GM18507 (cell line): ENCODE measurements at regions not wholly inside any gene's neighbourhood (a gene's known extent, or its start where the extent isn't known, plus 50 kb on each side); places are given as distances from the start of the nearest gene placed in this dataset.

Experiments used
- DNase-seq: peaks from one replicate; pipeline ENCODE4 v3.0.0; 2011; ENCODE audit warnings: low read depth; ENCODE audit not compliant: insufficient read length; ENCODE audit errors: extremely low spot score
- FAIRE-seq: peaks from 2 replicates; lab custom pipeline; 2011; peaks lifted over from hg19 to GRCh38; lab: Jason Lieb, UNC

GRCh38 chr3:124409650-124410275 is 320.5 kb upstream of the UMPS start:
- FAIRE-seq (no peak), DNase-seq (no peak)

GRCh38 chr3:124410471-124410870 is 319.8 kb upstream of the UMPS start:
- DNase-seq (no peak), FAIRE-seq (no peak)

GRCh38 chr3:124411728-124412127 is 318.5 kb upstream of the UMPS start:
- no peak for FAIRE-seq
- DNase-seq: no peak

- FAIRE-seq: no peak
- DNase-seq: no peak
Observed at GRCh38 chr3:124412644-124413043, 317.6 kb upstream of the UMPS start.

- DNase-seq: no peak
- no peak for FAIRE-seq
Observed at GRCh38 chr3:124413393-124413792, 316.9 kb upstream of the UMPS start.

GRCh38 chr3:124413989-124414598 is 316.2 kb upstream of the UMPS start:
- FAIRE-seq (no peak), DNase-seq (no peak)

- FAIRE-seq (no peak), DNase-seq (no peak)
Observed at GRCh38 chr3:124415446-124415960, 314.7 kb upstream of the UMPS start.

GRCh38 chr3:124419303-124419702 is 310.9 kb upstream of the UMPS start:
- no peak for DNase-seq
- peak; percentile 9 for FAIRE-seq

GRCh38 chr3:124420392-124420791 is 309.9 kb upstream of the UMPS start:
- FAIRE-seq: no peak
- DNase-seq: no peak

- DNase-seq: no peak
- no peak for FAIRE-seq
Observed at GRCh38 chr3:124422805-124423204, 307.4 kb upstream of the UMPS start.

GRCh38 chr3:124424396-124424795 is 305.9 kb upstream of the UMPS start:
- DNase-seq (no peak), FAIRE-seq (no peak)

GRCh38 chr3:124425972-124426371 is 304.3 kb upstream of the UMPS start:
- FAIRE-seq (no peak), DNase-seq (no peak)

GRCh38 chr3:124428372-124429128 is 301.7 kb upstream of the UMPS start:
- DNase-seq: no peak
- FAIRE-seq: no peak

- DNase-seq: no peak
- FAIRE-seq: no peak
Observed at GRCh38 chr3:124429129-124429815, 301.0 kb upstream of the UMPS start.

- FAIRE-seq: no peak
Observed at GRCh38 chr3:124431331-124431994, 298.8 kb upstream of the UMPS start.

GRCh38 chr3:124434176-124434575 is 296.1 kb upstream of the UMPS start:
- DNase-seq (no peak), FAIRE-seq (no peak)

More at GRCh38 chr3:124431331-124431994, 298.8 kb upstream of the UMPS start:
- DNase-seq: no peak

- no peak for FAIRE-seq
- no peak for DNase-seq
Observed at GRCh38 chr3:124435467-124435866, 294.8 kb upstream of the UMPS start.

GRCh38 chr3:124438813-124439212 is 291.4 kb upstream of the UMPS start:
- DNase-seq (no peak), FAIRE-seq (no peak)

GRCh38 chr3:124439603-124440002 is 290.6 kb upstream of the UMPS start:
- DNase-seq (no peak), FAIRE-seq (no peak)

GRCh38 chr3:124441766-124442165 is 288.5 kb upstream of the UMPS start:
- FAIRE-seq (no peak), DNase-seq (no peak)
